ENCODE measurements at regions not wholly inside any gene's neighbourhood (a gene's known extent, or its start where the extent isn't known, plus 50 kb on each side); places are given as distances from the start of the nearest gene placed in this dataset.

DNA sequence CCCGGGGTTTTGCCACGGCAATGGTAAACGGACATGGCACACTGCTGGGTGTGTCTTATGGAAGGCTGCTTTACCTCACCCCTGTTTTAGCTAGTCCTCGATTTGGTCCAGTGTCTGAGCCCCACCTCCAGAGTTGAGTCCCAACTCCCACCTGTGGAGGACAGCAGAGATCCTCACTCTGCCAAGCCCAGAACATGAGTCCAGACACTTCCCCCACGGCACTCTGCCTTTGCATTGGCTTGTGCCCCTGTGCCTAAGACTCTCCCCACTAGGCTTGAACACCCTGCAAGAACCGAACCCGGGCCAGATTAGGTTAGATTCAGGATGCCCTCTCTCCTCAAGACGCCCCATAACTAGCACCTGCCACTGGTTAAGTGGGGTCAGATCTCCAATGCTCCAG, 59.8 kb upstream of the C14orf180 start:
- peaks cover 1% of the 10 kb centered on the region for H3K27me3 Mint-ChIP-seq
- no peaks in the 10 kb centered on the region for H3K4me1 Mint-ChIP-seq
- peak; percentile 11 for DNase-seq
- no peak overlapping the region for H3K4me3 Mint-ChIP-seq
- POLR2A ChIA-PET: no interaction called here
- no peaks in the 10 kb centered on the region for H3K36me3 Mint-ChIP-seq (ENCODE audit: low read depth)
- CTCF ChIA-PET: no interaction called here
- H3K9me3 Mint-ChIP-seq: peaks cover 2% of the 10 kb centered on the region
- H3K27ac Mint-ChIP-seq: no peak overlapping the region

DNA sequence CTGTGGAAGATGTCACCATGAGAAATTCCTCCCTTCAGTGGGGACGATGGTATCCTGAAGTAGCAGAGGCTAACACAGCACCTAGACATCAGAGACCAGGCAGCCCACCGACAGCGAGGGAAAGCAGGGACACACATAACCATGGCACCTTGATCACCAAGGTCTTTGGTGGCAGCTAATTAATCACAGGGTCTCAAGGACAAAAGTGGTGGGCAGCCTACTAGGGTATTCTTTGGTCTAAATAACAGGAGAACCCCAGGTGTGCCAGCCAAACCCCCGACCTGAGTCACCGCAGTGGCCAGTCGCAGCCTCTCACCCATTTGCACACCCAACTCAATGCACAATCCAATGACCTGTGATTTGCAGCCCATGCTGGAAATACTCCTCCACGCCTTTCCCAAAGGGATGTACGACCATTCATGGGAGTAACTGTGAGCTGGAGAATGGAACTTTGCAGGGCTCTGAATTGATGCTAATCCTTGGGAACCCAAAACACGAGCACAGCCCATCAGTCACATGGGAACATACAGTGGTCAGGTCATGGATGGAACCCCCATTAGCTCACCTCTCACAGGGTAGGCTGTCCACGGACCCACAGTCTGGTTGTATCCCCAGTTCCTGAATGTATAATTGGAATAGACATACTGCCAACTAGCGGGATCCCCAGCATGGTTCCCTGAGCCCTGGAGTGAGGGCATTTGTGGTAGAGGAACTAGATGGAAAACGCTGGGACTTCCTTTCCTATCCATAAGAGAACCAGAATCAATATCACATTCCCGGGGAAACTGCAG, 58.7 kb upstream of the C14orf180 start:
- Mint-ChIP-seq H3K36me3 (ENCODE audit: low read depth) (no peaks in the 10 kb centered on the region), H3K27me3 (peaks cover 1% of the 10 kb centered on the region), H3K27ac (no peak overlapping the region), H3K4me1 (no peaks in the 10 kb centered on the region), H3K4me3 (no peak overlapping the region), H3K9me3 (peaks cover 2% of the 10 kb centered on the region)
- DNase-seq: no peak
- ChIA-PET POLR2A (no interaction called here), CTCF (no interaction called here)

DNA sequence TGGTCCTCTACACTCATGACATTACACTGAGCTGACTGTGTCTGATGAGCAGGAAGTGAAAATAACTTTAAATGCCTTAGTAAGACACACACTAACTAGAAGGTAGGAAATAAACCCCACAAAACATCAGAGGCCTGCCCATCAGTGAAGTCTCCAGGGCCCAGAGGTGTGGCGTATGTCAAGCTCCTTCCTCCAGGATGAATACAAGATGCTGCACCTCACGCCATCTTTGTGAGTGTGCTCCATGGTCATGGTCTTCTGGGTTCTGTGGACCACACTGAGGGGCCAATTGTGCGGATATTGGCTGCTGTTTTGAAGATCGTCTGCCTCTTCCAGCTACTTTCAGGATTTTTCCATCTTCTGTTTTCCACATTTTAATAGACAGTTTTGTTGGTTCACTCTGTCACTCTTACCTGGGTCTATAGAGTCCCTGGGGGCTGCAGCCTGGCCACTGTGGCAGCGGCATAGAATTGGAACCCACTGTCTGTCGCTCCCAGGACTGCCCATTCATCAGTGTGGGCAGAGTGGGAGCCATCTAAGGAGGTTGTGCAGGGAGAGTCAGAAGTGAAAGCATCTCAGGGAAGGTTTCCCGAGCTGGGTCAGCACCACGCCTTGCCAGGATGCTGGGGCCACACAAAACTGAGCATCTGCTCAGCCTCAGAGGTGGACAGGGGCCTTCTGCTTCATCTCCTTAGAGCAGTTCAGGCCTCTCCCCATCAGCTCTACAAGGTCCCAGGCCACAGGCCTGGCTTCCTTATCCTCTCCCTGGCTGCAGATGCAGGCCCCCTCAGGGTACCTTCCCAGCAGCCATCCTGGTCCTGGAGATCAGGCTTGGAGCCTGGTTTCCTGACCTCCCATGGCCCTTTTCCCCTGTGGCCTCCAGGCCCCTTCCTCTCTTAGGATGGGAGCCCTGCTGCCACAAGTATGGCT, 57.5 kb upstream of the C14orf180 start:
- ChIA-PET CTCF (no interaction called here), POLR2A (no interaction called here)
- H3K4me1 Mint-ChIP-seq: no peaks in the 10 kb centered on the region
- H3K4me3 Mint-ChIP-seq: no peak overlapping the region
- H3K27me3 Mint-ChIP-seq: peaks cover 1% of the 10 kb centered on the region
- H3K27ac Mint-ChIP-seq: no peak overlapping the region
- peaks cover 5% of the 10 kb centered on the region for H3K36me3 Mint-ChIP-seq (ENCODE audit: low read depth)
- no peak for DNase-seq
- peaks cover 10% of the 10 kb centered on the region for H3K9me3 Mint-ChIP-seq

DNA sequence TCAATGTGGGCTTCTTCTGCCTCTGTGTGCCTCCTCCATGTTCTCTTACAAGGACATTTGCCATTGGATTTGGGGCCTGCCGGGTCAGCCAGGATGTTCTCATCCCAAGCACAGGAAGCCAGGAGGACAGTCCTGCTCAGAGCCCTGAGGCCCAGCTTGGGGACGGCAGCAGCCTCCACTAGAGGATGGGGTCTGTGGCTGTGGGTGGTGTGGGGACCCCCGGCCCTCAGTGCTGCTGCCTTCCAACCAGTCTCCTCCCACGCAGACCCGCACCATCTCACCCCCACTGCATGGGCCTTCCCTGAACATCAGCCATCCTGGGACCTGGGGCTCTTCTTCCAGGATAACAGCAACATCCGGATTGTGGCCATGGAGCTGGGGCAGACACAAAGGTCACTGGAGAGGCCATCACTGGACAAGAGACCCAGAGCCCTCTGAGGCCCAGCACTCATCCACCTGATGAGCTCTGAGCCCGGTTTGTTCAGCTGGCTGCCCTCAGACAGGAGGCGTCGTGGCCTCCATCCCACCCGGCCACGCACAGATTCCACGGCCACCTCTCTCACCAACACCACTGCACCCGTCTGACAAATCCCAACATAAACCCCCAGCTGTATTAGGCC, 56.5 kb upstream of the C14orf180 start:
- Mint-ChIP-seq H3K27me3 (no peaks in the 10 kb centered on the region), H3K9me3 (peaks cover 17% of the 10 kb centered on the region), H3K27ac (no peak overlapping the region), H3K4me1 (no peaks in the 10 kb centered on the region), H3K36me3 (ENCODE audit: low read depth) (peaks cover 6% of the 10 kb centered on the region), H3K4me3 (no peak overlapping the region)
- POLR2A ChIA-PET: no interaction called here
- CTCF ChIA-PET: no interaction called here
- no peak for DNase-seq

DNA sequence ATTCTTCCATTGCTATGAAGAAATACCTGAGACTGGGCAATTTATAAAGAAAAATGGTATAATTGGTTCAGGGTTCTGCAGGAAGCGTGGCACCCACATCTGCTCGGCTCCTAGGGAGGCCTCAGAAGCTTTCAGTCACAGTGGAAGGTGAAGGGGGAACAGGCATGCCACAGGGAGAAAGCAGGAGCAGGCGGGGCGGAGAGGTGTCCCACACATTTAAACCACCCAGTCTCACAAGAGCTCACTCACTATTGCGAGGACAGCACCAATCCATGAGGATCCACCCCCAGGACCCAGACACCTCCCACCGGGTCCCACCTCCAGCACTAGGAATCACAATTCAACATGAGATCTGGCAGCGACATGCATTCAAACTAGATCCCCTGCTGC, 56.0 kb upstream of the C14orf180 start:
- ChIA-PET CTCF (no interaction called here), POLR2A (no interaction called here)
- H3K27me3 Mint-ChIP-seq: no peaks in the 10 kb centered on the region
- H3K9me3 Mint-ChIP-seq: peaks cover 21% of the 10 kb centered on the region
- H3K4me1 Mint-ChIP-seq: no peaks in the 10 kb centered on the region
- no peak overlapping the region for H3K27ac Mint-ChIP-seq
- peaks cover 6% of the 10 kb centered on the region for H3K36me3 Mint-ChIP-seq (ENCODE audit: low read depth)
- H3K4me3 Mint-ChIP-seq: no peak overlapping the region
- no peak for DNase-seq

DNA sequence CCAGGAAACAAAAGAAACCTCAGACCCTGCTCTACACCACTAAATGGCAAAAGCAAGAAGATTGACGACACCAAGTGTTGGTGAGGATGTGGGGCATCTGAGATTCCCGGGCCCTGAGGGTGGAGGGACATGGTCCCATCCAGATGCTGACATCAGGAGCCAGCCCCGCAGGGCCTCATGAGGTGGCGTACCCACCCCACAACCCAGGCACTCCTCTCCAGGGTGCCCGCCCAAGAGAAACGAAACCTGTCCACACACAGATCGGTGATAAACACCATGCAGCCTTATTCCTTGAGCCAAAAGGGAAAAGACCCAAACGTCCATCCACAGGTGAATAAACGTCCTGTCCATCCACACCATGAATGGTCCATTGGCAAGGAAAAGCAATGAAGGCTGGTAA, 54.8 kb upstream of the C14orf180 start:
- peaks cover 21% of the 10 kb centered on the region for H3K9me3 Mint-ChIP-seq
- CTCF ChIA-PET: no interaction called here

DNA sequence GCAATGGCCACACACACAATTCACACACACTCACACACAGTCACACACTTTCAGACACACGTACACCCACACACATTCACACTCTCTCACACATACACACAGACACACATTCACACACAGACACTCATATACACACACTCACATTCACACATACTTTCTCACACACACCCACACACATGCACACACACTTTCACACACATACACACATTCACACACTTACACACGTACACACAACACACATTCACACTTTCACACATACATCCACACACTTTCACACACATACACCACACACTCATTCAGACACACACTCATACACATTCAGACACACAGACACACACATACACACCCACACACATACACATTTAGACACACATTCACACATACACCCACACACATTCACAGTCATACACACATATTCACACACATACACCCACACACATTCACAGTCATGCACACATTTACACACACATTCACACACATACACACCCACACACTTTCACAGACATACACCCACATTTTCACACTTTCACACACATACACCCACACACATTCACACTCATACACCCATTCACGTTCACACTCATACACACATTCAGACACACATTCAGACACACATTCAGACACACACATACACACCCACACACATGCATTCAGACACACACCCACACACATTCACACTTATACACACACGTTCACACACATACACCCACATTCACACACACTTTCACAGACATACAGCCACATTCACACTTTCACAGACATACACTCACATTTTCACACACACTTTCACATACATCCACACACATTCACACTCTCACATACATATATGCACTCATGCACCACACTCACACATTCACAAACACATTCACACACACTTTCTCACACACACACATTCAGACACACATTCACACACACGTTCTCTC, 52.6 kb upstream of the C14orf180 start:
- Mint-ChIP-seq H3K27me3 (no peaks in the 10 kb centered on the region), H3K36me3 (ENCODE audit: low read depth) (peaks cover 6% of the 10 kb centered on the region), H3K27ac (no peak overlapping the region), H3K4me3 (no peak overlapping the region), H3K4me1 (no peaks in the 10 kb centered on the region), H3K9me3 (peaks cover 21% of the 10 kb centered on the region)
- POLR2A ChIA-PET: no interaction called here
- CTCF ChIA-PET: no interaction called here
- DNase-seq: no peak

More for the DNA sequence above, 54.8 kb upstream of the C14orf180 start:
- Mint-ChIP-seq H3K27me3 (no peaks in the 10 kb centered on the region), H3K27ac (no peak overlapping the region), H3K4me1 (no peaks in the 10 kb centered on the region), H3K36me3 (ENCODE audit: low read depth) (peaks cover 6% of the 10 kb centered on the region), H3K4me3 (no peak overlapping the region)
- POLR2A ChIA-PET: no interaction called here
- DNase-seq: no peak

DNA sequence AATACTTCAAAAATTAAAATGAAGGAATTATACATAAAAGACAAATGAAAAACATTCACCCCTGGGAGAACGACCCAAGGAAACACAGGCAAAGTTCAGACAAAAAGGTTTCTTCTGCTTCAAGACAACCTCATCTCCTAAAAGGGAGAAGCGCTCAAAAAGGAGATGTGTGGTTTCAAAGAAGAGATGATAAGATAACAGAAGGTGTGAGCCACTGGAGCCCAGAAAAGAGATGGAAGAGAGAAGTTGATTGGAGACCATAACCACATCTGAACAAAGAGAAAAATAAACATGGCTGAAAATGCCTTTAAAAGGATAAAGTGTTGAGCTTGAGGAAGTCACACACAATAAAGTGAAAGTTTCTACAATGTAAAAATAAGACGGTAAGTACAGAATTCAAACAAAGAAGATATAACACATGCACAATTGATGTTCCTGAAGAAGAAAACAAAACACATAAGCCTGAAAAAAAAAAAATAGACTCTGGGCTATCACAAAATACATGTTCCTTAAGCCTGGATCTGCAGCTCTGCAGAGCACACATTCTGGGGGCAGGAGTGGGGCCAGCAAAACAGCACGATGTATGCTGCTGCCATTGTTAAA, 51.6 kb upstream of the C14orf180 start:
- no peaks in the 10 kb centered on the region for H3K4me1 Mint-ChIP-seq
- ChIA-PET POLR2A (no interaction called here), CTCF (no interaction called here)

DNA sequence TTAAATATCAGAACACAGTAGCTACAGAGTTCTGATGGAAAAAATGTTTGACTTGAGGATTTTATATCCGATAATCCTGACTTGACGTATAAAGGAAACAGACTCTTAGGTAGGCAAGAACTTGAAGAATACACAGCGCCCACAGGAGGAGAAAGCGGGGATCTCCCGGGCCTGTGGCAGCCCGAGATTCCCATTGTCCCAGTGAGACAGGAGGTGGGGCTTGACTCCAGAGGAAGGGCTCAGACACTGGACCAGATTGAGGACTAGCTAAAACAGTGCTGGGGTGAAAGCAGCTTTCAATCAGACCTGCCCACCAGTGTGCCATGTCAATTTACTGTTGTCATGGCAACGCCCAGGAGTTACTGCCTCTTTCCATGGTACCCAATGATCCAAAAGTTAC, 51.1 kb upstream of the C14orf180 start:
- Mint-ChIP-seq H3K27ac (no peak overlapping the region), H3K4me1 (no peaks in the 10 kb centered on the region), H3K27me3 (no peaks in the 10 kb centered on the region), H3K9me3 (peaks cover 21% of the 10 kb centered on the region), H3K4me3 (no peak overlapping the region), H3K36me3 (ENCODE audit: low read depth) (peaks cover 6% of the 10 kb centered on the region)
- ChIA-PET CTCF (no interaction called here), POLR2A (no interaction called here)
- no peak for DNase-seq

More for the DNA sequence above, 51.6 kb upstream of the C14orf180 start:
- Mint-ChIP-seq H3K4me3 (no peak overlapping the region), H3K36me3 (ENCODE audit: low read depth) (peaks cover 6% of the 10 kb centered on the region), H3K27ac (no peak overlapping the region), H3K27me3 (no peaks in the 10 kb centered on the region), H3K9me3 (peaks cover 21% of the 10 kb centered on the region)
- DNase-seq: no peak

All from activated CD4-positive, alpha-beta memory T cell treated with anti-CD3 and anti-CD28 coated beads, Interleukin-2, amount 10 ng/mL, durations not matched to agents 7 days and 5 days (primary cell).